Stimulated activated CD4-positive, alpha-beta T cell treated with anti-CD3 and anti-CD28 coated beads, Interleukin-15, amount 100 ng/mL, for 48 hours (primary cell): ENCODE measurements at regions not wholly inside any gene's neighbourhood (a gene's known extent, or its start where the extent isn't known, plus 50 kb on each side); places are given as distances from the start of the nearest gene placed in this dataset.
A peak's percentile ranks its signal among the peaks of the same experiment; 100 is the strongest.

Experiments used
- DNase-seq, 2 donors: peaks; one replicate each; pipeline ENCODE4 v3.0.0-alpha.2; 2020; ENCODE audit warnings: low read depth in 2 of 2

DNA sequence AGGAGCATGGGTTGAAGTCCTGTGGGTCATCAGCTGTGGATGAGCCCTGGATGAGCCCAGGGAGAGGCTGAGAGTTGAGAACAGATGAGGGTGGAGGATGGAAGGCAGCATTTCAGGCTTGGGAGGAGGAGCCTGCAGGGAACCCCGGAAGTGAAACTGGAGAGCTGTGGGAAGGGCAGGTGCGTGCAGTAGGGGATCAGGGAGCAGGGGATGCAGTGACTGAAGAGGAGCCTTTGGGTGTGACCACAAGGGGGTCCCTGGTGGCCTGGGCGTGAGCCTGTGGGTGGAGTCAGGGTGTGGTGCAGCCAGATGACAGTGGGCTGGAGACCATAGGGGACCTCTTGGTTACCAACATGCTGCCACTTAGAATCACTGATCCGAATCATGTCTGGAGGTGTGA lies 115.5 kb downstream of the PAPOLA start:
- no peak for DNase-seq

DNA sequence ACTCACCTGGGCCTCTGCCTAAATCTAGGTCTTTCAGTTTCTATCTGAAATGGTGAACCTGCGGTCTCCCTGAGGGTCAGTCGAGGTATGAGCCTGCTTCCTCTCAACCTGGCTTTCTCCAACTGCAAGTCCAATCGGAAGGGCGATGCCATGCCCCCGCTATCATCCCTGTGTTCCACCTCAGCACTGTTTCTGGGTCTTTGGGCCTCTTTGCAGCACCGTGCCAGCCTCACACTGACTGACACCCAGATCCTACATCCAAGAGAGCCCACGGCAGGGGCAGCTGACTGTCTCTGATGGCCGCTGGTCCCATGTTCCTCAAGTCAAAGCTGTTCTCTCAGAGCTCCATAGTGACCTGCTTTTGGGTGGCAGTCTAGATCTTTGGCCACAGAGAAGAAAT lies 120.7 kb downstream of the PAPOLA start:
- no peak for DNase-seq

DNA sequence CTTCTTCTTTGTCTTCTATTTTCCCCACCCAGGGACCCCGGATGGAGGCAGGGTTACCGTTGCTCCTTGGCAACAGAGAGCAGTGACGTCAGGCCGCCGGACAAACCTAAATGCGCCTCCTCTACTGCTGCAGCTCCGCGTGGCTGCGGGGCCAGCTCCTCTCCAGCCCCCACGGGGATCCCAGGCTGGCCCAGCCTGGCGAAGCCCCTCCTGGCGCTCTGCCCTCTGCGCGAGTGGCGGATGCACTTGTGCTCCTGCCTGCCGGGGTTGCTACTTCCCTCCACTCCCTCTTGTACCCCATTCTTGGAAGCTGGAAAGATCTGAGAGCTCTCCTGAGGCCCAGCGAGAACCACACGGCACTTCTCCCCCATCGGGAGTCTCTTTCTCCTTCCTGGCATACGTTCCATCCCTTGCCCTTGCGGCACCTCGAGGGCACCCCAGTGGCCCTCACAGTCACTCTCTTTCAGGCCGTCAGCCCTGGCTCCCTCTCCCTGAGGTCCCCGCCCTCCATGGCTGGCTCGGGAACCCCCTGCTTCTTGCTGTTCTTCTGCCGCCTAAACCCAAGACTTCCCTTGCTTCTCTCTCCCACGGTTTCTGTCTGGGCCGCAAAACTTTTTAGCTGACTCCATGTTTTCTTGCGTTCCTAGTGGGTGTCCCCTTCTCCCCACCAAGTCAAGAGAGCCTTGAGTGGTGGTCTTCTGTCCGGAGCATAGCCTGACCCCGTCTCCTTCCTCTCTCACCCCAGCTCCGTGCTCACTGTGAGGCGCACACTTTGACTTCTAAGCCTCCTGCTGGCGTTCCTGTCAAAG lies 121.7 kb downstream of the PAPOLA start:
- DNase-seq, result no peak

DNA sequence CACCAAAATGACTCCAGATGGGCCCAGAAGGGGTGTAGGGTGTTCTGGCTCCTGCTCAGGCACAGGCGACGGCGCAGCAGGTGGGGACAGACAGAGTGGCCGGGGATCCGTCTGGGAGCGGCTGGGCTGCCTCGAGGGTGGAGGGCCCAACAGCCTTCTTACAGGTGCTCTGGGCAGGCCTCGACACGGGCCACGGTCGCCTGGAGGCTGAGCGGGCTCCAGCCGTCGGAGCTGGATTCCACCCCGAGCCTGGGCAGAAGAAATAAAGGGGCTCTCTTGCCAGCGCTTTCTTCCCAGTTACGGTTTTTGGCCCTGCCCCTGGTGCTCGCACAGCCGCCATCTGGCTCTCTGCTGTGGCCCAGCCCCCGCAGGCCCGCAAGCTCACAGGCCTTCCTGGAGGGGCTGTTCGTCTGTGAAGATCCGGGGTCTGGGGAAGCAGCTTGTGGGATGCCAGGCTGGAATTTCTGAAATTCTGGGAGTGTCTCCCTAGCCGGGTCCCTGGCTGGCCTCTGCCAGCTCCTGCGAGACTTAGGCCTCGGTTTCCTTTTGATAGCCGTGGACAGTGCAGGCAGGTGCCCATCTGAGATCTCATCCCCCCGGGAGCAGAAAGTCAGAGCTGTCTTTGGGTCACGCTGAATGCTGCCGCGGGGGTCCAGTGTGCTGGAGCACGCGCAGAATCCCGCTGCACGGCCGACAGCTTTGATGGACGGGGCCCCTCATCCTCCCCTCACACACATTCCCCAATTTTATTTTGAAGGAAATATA lies 122.7 kb downstream of the PAPOLA start:
- DNase-seq, result no peak

DNA sequence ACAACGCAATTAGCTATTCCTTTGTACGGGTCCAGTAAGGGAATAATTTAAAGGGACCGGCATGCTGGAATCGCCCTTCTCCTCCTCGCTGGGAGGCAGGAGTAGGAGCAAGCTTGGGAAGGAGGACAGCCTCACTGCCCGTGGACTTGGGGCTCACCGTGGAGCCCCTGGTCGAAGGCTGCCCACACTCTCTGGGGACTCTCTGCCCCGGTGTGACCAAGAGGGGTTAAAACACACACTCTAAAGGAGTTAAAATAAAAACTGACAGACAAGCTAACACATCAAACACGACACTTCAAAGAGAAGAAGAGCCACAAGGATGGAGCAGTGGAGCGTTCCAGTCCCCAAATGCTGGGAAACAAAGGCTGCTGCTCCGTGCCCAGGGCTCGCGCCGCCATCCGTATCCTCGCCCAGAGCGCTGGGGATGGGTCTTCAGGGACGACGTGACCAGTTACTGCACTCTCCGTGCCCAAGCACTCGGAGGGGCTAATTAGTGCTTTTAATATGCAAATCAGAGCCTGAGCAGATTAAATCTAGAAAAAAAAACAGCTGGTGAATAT lies 123.3 kb downstream of the PAPOLA start:
- no peak for DNase-seq

DNA sequence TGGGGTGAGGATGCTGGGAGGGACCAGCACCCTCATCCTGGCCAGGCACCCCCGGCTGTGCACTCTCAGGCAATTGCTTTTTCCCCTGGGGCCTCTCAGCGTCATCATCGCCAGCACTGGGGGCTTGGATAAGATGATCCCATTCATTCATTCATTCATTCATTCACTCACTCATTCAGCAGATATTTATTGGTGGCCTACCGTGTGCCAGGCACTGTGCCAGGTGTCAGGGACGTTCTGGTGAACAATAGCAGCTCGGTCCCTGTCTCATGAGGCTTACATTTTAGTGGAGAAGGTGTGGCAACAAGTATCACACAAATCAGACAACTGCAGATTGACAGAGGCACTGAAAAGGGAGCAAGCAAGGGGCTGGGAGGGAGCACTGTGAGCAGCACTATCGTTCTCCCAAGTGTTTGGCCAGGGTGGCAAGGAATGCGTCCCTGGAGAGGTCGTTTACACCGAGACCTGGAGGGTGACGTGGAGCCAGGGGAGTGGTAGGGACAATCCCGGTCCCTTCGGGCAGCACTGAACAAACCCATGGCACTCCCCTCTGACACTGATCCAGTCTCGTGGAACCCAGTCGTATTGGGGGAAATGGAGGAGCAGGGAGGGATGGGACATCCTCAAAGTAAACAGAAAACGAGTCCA lies 124.1 kb downstream of the PAPOLA start:
- no peak for DNase-seq

DNA sequence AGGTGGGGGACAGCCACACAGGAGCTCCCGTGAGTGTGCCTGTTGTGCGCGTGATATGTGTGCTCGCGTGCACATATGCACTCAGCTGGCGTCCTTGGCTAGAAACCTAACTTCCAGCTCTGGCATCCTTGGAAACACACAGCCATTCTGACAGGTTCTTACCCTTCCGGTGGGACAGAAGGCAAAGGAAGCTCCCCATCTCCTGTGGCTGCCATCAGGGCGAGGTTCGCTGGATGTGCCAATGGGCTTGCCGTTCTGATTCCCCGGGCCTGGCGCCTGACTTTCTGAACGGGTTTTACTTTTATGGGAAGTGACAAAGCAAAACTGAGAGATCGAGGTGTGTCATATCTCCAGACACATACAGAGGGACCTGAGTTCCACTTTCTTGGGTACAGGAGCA lies 124.7 kb downstream of the PAPOLA start:
- DNase-seq, result peak; percentile 3 to 10

DNA sequence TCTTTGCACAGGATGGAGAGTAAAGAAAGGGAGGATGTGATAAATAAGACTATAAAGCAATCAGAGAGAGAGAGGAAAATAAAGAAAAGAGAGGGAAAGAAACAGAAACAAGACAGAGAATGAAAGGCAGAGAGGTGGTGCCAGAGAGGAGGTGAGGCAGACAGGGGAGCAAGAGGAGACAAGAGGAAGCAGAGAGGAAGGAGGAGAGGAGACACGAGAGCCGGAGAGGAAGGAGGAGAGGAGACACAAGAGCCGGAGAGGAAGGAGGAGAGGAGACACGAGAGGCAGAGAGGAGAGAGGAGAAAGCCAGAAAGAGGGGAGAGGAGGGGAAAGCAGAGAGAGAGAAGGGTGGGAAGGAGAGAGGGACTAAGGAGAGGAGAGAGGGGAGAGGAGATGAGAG lies 125.2 kb downstream of the PAPOLA start:
- no peak for DNase-seq

DNA sequence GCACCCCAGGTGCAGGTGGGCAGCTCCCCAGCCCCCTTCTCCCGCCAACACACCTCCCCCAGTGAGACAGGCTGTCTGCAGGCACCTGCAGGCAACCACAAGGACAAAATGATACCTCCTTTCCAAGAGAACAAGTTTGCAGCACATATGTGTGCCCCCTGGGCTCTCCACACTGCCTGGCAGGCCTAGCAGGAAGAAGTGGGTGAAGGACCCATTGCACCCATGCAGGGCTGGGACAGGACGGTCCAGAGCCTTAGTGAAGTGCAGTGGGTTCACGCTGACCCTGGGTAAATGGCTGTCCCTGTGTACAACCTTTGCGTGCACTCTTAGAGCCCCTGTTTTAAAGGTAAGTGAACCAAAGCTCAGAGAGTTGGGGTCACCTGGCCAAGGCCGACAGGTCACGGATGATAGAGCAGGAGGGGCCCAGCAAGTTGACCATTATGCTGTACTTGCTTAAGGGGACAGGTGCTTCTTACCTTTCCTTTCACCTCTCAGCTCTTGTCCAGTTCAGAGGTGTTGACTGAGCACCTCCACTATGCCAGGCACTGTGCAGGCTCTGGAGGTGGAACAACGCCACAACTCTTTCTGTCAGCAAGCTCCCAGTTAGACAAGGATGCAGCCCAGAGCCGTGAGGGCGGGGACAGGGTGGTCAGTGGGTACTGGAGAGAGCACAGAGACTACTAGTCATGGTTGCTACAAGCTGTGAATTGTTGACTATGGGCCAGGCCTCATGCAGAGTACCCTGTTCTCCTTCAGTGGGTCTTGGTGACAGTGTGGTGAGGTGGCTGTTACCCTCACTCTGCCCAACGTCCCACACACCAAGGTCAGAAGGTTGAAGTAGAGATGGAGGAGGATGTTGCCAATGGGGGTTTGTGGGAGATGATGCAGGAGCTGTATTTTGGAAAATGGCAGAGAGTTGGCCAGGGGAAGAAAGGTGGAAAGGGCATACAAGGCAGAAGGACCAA lies 125.9 kb downstream of the PAPOLA start:
- DNase-seq, result no peak

DNA sequence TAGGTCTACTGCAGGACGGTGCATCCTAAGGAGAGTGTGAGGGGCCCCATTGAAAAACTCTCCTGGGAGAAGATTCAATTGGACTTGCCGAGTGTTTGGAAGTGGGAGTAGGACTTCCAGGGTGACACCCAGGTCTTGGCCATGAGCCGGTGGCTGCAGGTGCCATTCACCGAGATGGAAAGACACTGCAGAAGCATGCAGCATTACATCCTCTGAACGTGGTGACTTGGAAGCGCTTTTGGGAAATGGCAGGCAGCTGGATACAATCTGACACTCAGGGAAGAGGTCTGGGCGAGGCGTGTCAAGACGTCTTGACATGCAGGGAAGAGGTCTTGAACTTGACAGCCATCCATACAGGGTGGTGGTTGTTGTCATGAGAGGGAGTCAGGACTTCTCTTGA lies 126.9 kb downstream of the PAPOLA start:
- no peak for DNase-seq

DNA sequence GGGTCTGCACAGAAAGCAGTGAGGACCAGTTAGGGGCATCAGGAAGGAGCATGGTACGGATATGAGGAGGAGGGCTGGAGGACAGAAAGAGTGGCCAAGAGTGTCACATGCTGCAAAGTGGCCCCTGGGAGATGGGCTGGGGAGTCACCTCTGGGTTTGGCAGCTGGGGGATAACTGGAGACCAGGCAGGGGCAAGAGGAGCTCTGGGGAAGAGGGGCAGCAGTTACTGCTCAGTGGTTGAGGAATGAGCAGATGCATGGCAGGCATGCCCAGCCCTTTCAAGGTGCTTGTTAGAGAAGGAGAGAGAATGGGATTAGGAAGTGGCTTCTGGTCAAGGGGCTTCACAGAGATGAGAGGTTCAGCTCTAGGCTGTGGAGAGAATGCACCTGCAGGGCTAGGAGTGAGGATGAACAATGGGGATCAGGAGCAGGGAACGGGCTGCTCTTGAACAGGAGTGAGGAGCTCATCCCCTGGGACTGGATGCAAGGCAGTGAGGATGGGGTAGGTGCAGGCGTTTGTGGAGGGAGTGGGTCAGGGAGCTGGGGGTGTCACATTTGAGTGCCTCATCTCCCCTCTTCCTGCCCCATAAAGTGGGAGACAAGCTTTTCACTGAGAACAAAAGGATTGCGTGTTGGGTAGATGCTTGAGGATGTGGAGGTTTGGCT lies 127.5 kb downstream of the PAPOLA start:
- DNase-seq, result no peak

DNA sequence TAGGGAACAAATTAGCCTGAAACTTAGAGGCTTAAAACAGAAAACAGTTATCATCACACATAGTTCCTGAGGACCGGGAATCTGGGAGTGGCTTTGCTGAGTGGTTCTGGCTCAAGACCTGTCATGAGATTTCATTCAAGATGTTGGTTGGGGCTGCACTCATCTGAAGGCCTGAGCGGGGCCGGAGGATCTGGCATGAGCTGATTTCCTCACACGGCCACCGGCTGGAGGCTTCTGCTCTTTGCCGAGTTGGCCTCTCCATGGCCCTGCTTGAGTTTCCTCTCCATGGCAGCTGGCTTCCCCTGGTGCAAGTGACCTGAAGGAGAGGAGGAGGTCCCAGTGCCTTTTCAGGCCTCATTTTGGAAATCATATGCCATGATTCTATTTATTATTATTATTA lies 128.1 kb downstream of the PAPOLA start:
- DNase-seq, result no peak

DNA sequence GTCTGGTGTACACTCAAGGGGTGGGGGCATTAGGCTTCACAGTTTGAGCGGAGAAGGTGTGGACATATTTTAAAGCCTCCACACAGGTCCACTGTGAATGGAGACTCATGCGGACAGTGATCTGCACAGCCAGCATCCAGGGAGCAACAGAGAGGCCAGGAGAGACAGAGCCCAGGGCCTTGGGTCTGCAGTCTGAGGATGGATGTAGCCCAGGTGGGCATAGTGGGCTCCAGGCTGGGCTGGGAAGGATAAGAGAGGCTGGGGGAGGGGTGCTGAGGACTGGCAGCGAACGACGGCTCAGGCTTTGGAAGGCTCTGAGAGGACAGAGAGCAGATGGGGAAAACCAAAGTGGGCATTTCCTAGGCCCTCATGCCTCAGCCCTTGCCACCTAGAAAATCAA lies 128.8 kb downstream of the PAPOLA start:
- DNase-seq, result no peak

DNA sequence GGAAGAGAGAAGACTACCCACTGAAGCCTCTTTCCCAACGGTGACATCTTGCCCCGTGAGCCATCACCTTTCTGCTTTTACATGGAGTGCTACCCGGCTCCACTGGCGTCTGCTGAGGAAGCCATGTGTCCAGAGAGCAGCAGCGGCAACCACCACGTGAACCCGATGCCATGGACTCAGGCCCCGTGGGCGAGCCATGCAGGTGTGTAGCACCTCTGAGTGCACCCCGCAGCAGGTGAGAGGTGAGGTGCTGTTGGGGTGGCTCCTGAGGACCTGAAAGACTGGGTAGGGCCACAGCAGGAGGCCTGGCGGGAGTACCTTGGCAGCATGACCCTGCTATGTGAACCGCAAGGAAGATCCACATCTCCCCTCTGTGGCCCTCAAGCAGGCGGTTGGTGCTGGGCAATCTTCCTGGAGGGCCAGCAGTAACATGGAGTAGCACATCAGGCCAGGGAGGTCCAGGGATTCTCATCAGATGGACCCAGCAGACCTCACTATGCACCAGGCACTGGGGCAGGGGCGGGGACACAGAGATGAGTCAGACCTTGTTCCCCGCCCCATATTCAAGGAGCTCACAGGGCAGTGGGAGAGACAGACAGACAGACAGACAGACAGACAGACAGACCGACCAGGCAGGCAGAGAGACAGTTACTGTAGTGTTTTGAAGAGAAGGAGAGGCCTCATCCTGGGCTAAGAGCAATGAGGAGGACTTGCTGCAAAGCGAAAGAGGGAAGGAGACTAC lies 129.6 kb downstream of the PAPOLA start:
- no peak for DNase-seq

DNA sequence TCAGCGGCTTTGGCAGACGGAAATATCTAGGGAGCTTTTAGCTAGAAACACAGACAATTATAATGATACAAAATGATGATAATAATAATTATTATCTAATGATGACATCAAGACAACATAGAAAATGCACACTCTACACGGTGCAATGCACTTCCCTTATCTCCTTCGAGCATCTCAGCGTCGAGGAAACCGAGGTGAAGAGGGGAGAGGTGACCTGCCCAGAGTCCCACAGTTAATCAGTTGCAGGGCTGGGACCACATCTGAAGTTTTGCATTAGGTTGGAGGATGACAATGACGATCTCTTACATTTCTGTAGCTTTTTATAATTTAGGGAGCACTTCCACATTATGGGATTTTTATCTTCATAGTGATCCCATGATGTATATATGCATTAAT lies 130.2 kb downstream of the PAPOLA start:
- DNase-seq, result no peak

DNA sequence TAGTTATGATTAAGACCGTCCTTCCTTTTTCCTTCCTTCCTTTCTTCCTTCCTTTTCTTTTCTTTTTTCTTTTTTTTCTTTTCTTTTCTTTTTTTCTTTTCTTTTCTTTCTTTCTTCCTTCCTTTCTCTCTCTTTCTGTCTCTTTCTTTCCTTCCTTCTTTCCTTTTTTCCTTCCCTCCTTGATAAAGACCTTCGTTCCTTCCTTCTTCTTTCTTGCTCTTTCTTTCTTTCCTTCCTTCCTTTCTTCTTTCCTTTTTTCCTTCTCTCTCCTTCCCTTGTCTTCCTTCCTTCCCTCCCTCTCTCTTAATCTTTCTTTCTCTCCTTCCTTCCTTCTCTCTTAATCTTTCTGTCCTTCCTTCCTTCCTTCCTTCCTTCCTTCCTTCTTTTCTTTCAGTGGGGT lies 130.9 kb downstream of the PAPOLA start:
- no peak for DNase-seq

DNA sequence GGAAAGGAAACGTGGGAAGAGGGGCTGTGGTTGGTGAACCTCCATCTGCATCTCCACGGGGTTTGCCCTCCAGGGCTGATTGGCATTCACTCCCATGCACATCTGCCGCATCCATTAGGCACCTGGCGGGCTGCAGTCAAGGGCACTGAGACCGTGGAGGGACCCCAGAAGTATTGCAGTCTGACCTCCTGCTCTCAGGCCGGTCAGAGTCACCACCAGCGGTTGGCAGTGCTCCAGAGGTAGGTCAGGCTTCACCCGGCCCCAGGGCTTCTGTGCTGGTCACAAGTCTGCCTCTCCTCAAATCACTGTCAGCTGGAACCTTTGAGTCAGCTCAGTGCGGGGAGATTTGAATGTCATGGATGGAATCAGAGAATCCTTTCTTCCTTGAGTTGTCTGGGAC lies 132.3 kb downstream of the PAPOLA start:
- no peak for DNase-seq

DNA sequence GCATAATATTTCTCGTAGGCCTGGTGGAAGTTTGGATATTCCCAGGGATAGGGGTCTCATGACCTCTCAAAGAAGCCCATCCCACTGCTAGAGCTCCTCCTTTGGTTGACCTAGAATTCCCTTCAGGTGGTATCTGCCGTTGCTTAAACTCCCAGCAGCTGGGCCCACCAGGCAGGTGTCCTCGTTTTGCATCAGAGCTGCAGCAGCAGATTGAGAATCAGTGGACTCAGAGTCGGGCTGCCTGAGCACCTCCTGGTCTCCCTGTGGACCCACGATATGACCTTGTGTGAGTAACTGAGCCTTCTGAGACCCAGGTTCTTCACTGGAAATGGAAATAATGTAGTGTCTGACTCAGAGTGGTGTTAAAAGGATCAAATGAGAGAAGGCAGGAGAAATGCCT lies 132.7 kb downstream of the PAPOLA start:
- no peak for DNase-seq

DNA sequence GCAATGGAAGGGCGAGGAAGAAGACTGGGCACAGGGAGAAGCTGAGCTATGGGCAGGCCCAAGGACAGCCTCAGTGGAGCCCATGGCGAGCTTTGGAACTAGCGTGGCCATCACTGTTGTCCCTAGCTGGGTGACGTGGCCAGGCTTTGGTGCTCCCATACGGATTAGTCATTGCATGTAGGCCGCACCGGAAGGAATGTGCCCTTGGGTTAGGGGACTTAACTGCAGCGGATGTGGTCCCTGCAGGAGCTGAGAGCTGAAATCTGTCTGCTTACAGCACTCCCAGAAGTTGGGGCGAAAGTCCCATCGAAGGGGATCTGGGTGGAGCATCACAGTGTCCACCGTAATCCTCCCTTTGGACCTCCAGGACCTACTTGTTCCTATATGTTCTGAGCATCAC lies 133.7 kb downstream of the PAPOLA start:
- DNase-seq, result no peak

DNA sequence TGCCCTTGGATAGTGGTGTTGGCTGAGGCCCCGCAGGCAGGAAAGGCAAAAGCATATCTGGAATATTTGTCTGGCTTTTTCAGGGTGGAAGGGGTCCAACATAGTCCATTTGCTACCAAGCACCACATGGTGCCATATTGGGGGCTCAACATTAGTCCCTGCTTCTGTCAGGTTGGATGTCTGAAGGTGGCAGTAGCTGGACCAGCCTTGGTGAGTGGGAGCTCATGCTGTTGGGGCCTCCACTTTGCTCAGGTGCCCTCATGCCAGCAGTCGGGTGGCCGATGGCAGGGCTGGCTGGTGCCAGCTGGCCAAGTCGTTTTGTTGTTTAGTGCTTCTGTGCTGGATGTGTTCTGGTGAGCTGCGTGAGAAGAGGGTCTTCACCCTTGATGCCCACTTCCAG lies 135.3 kb downstream of the PAPOLA start:
- no peak for DNase-seq
